HCT116 (cell line): ENCODE measurements at regions not wholly inside any gene's neighbourhood (a gene's known extent, or its start where the extent isn't known, plus 50 kb on each side); places are given as distances from the start of the nearest gene placed in this dataset.

Experiments used
- CBX3 ChIP-seq: IDR thresholded peaks from 2 replicates; pipeline ENCODE4 v1.6.1; 2012; ENCODE audit warnings: low read depth
- JUND ChIP-seq: IDR thresholded peaks from 2 replicates; pipeline ENCODE4 v1.6.1; 2012
- POLR2A ChIP-seq: IDR thresholded peaks from 2 replicates; pipeline ENCODE4 v1.7.0; 2011; ENCODE audit warnings: borderline replicate concordance; ENCODE audit not compliant: insufficient read depth, insufficient read length; ENCODE audit errors: extremely low read depth
- POLR2AphosphoS5 ChIP-seq: IDR thresholded peaks from 2 replicates; pipeline ENCODE4 v1.6.1; 2011; ENCODE audit warnings: mild to moderate bottlenecking, low read depth, low read length, moderate library complexity
- SP1 ChIP-seq: IDR thresholded peaks from 2 replicates; pipeline ENCODE4 v1.6.1; 2012; ENCODE audit warnings: low read depth
- TF ChIP-seq, protein P1 (sequence below), 3 experiments: fragments of 200-600 bp in 1 of 3; sonication (generic) in 1 of 3; IDR thresholded peaks in 2 of 3; conservative IDR thresholded peaks in 1 of 3; 2 replicates each; pipeline ENCODE4 v1.5.1; 2012 to 2017; ENCODE audit warnings: low read depth in 2 of 3, low read length in 2 of 3, antibody characterized with exemption in 1 of 3, borderline replicate concordance in 1 of 3, control low read depth in 1 of 3, mild to moderate bottlenecking in 1 of 3, mixed read lengths in 1 of 3, mixed run types in 1 of 3, moderate library complexity in 1 of 3; ENCODE audit not compliant: insufficient read depth in 1 of 3
- TF ChIP-seq, protein P2 (sequence below): IDR thresholded peaks from 2 replicates; pipeline ENCODE4 v1.6.1; 2012; ENCODE audit warnings: low read depth

DNA sequence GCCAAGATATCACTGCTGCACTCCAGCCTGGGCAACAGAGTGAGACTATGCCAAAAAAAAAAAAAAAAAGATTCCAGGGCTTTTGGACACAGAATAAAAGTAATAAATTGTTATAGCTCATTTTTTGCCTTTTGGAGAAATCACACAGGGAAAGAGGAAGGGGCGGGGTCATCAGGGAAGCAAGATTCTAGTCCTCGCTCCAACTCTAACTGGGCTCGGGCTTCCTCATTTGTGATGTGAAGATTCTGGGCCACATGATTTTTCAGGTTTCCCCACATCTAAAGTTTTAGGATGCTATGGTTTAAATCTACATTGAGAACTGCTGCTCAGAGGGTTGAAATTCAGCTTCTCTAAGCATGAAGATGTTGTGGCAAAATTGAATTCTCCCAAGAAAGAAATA lies 179.3 kb upstream of the PLXNA2 start:
- TF ChIP-seq SP1 (no peak), JUND (no peak), POLR2AphosphoS5 (no peak), POLR2A (no peak), CBX3 (no peak)
- TF ChIP-seq, protein P1, sequence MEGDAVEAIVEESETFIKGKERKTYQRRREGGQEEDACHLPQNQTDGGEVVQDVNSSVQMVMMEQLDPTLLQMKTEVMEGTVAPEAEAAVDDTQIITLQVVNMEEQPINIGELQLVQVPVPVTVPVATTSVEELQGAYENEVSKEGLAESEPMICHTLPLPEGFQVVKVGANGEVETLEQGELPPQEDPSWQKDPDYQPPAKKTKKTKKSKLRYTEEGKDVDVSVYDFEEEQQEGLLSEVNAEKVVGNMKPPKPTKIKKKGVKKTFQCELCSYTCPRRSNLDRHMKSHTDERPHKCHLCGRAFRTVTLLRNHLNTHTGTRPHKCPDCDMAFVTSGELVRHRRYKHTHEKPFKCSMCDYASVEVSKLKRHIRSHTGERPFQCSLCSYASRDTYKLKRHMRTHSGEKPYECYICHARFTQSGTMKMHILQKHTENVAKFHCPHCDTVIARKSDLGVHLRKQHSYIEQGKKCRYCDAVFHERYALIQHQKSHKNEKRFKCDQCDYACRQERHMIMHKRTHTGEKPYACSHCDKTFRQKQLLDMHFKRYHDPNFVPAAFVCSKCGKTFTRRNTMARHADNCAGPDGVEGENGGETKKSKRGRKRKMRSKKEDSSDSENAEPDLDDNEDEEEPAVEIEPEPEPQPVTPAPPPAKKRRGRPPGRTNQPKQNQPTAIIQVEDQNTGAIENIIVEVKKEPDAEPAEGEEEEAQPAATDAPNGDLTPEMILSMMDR (IDR thresholded peaks at IDR 0.05 in 2 of 3, conservative IDR thresholded peaks at IDR 0.05 in 1 of 3; ENCODE audit: borderline replicate concordance in 1 of 3, insufficient read depth in 1 of 3, low read depth in 2 of 3, low read length in 2 of 3), result no peak
- TF ChIP-seq, protein P2, sequence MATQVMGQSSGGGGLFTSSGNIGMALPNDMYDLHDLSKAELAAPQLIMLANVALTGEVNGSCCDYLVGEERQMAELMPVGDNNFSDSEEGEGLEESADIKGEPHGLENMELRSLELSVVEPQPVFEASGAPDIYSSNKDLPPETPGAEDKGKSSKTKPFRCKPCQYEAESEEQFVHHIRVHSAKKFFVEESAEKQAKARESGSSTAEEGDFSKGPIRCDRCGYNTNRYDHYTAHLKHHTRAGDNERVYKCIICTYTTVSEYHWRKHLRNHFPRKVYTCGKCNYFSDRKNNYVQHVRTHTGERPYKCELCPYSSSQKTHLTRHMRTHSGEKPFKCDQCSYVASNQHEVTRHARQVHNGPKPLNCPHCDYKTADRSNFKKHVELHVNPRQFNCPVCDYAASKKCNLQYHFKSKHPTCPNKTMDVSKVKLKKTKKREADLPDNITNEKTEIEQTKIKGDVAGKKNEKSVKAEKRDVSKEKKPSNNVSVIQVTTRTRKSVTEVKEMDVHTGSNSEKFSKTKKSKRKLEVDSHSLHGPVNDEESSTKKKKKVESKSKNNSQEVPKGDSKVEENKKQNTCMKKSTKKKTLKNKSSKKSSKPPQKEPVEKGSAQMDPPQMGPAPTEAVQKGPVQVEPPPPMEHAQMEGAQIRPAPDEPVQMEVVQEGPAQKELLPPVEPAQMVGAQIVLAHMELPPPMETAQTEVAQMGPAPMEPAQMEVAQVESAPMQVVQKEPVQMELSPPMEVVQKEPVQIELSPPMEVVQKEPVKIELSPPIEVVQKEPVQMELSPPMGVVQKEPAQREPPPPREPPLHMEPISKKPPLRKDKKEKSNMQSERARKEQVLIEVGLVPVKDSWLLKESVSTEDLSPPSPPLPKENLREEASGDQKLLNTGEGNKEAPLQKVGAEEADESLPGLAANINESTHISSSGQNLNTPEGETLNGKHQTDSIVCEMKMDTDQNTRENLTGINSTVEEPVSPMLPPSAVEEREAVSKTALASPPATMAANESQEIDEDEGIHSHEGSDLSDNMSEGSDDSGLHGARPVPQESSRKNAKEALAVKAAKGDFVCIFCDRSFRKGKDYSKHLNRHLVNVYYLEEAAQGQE, result no peak
